NCI-H2196 (cell line): ENCODE measurements at regions not wholly inside any gene's neighbourhood (a gene's known extent, or its start where the extent isn't known, plus 50 kb on each side); places are given as distances from the start of the nearest gene placed in this dataset.
"Not testable (repeated sequence)": the region's sequence is repeated elsewhere in the genome, so short reads cannot be mapped to it uniquely, and the experiment has no call there.

Source experiments
- DNase-seq: peaks from one replicate; lab custom pipeline; 2025; ENCODE audit not compliant: unreplicated experiment; lab: John Stamatoyannopoulos, UW

DNA sequence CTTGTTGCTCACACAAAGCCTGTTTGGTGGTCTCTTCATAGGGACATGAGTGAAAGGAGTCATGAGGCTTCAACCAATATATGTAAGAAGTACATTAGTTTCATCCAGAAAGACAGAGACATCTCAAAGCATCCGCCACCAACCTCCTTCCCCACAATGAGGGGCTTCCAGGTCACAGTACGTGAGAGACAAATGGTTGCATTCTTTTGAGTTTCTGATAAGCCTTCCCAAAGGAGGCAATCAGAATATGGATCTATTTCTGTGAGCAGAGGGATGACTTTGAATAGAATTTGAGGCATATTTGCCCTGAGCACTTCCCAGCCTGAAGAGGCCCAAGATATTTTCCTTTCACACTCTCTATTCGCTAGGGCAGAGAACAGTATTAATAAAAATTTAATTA is 931.1 kb downstream of the FAM181B start:
- DNase-seq: no peak

DNA sequence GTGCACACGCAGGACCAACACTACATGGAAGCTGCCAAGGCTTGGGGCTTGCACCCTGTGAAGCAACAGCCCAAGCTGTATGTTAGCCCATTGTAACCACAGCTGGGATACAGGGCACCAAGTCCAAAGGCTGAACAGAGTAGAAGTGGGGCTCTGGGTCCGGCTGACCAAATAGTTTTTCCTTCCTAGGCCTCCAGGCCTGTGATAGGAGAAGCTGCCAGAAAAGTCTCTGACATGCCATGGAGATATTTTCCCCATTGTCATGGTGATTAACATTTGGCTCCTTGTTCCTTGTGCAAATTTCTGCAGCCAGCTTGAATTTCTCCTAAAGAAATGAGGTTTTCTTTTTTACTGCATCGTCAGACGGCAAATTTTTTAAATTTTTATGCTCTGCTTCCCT is 941.2 kb downstream of the FAM181B start:
- no peak for DNase-seq

- no peak for DNase-seq
Measured at GRCh38 chr11:81787584-81788049, 946.0 kb downstream of the FAM181B start.

GRCh38 chr11:81772166-81772565 is 961.5 kb downstream of the FAM181B start:
- DNase-seq: no peak

GRCh38 chr11:81769906-81770305 is 963.8 kb downstream of the FAM181B start:
- DNase-seq: not testable (repeated sequence)

DNA sequence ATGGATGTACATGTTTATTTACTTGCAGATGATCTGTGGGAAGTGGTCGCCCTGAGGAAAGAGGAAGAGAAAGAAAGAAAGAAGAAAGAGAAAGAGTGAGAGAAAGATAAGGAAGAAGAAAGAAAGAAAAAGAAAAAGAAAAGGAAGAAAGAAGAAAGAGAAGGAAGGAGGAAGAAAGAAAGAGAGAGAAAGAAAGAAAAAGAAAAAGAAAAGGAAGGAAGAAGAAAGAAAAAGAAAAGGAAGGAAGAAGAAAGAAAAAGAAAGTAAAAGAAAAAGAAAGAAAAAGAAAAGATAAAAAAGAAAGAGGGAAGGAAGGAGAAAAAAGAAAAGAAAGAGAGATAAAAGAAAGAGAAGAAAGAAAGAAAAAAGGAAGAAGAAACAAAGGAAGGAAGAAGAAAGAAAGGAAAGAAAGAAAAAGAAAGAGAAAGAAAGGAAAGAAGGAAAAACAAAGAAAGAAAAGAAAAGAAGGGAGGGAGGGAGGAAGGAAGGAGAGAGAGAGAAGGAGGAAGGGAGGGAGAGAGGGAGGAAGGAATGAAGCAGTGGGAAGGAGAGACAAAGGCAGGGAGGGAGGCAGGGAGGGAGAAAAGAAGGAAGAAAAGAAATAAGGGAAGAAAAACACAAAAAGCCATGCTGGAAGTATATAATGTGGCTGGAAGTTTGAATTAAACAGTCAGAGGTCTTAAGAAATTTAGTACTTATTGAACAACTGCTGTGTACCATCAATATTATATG is 976.6 kb downstream of the FAM181B start:
- DNase-seq: no peak

- DNase-seq: no peak
Measured at GRCh38 chr11:81749245-81749644, 984.4 kb downstream of the FAM181B start.

GRCh38 chr11:81744336-81745116 is 989.1 kb downstream of the FAM181B start:
- DNase-seq: no peak

DNA sequence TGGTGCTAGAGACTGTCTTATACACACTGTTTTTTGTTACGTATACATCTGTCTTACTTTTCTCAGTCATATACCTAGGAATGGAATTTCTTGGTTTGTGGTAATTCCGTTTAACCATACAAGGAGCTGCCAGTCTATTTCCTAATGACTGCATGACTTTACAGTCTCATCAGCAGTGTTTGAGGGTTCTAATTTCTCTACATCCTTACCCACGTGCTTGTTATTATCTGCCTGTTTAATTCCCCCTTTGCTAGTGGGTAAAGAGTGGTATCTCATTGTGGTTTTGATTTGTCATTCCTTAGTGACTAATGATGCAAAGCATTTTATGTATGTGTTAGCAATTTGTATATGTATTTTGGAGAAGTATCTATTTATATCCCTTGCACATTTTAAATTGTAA is 1008.0 kb downstream of the FAM181B start:
- no peak for DNase-seq

DNA sequence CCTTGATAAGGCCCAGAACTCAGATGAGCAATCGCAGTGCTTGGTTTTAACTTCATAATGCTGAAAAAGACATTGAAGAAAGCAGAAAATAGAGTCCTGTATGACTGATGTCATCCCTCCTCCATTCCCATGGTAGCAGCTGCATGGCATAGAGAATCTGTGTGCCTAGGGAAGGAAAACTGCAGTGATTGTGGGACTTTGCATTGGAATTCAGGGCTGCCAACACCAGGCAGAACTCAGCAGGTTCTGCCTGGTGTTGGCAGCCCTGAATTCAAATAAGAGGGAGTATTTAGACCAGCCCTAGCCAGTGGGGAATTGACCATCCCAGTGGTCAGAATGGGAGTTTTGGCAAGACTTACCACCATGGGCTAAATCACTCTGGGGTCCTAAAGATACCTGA is 1016.0 kb downstream of the FAM181B start:
- DNase-seq: no peak

DNA sequence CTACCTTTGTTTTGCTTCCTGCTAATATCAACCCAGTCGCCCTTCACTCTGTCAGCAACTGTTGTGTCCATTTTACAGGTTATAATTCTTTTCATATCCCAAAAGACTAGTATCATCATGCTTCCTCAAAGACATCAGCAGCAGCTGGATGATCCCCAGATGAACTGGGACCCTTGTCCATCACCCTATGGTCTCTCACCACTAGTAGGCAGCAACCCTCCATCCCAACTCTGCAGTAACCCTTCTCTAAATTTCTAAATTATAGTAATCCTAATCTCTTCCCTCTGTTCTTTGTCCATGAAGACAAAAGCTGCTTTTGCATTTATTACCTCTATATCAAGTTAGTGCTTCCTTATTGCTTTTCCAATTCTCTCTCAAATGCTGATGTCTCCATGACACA is 1025.8 kb downstream of the FAM181B start:
- DNase-seq: no peak

DNA sequence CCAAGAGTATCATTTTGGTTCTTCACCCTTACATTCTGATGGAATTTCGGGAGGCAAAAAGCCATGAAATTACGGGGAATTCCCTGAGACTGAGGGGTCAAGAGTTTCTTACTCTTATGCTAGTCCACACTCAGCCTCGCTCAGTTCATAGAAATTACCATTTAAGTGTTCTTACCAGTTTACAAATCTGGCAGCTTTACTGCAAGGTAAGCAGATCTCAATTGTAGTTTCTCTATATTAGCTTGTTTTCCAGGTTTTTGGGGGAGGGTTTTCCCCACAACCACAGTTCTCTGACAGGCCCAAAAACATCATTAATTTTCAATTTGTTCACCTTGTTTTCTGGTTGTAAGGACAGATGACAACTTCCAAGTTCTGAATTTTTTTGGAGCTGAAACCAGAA is 1028.4 kb downstream of the FAM181B start:
- DNase-seq: no peak

DNA sequence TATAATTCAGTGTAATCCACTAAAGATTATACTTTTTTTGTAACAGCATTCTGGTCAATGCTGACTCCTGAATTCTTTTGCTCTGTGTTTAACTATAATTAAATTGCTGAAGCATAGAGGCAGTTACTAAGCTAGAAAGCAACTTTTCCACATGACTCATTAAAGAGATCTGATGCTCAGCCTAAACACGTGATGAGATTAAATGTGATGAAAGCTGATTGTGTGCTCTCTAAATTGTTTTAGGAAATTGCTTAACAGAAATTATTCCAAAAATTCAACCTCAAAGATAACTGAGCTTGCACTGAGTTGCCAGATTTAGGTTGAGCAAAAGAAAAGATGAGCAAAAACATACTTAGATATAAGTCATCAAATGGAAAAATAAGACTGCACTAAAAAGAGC is 1033.6 kb downstream of the FAM181B start:
- no peak for DNase-seq

GRCh38 chr11:81687057-81687456 is 1046.6 kb downstream of the FAM181B start:
- DNase-seq: no peak

DNA sequence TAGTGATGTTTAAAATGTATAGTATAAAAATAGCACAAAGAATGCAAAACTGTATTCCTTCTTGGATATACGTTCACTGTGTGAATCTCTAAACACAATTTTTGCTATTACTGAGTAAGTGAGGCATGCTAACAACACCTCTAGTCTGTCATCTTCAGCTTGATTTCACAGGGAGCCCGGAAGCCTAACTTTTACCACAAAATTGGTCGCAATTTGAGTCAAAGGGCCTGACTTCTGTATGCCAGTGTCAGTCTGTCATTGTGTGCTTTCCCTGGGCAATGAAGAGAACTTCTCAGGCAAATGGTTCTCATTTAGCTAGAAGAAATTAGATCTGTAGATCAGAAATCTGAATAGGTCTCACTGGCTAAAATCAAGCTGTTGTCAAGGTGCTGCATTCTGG is 1059.5 kb downstream of the FAM181B start:
- DNase-seq: no peak

- no peak for DNase-seq
Measured at GRCh38 chr11:81673001-81673400, 1060.7 kb downstream of the FAM181B start.

GRCh38 chr11:81669935-81670543 is 1063.6 kb downstream of the FAM181B start:
- DNase-seq: no peak

DNA sequence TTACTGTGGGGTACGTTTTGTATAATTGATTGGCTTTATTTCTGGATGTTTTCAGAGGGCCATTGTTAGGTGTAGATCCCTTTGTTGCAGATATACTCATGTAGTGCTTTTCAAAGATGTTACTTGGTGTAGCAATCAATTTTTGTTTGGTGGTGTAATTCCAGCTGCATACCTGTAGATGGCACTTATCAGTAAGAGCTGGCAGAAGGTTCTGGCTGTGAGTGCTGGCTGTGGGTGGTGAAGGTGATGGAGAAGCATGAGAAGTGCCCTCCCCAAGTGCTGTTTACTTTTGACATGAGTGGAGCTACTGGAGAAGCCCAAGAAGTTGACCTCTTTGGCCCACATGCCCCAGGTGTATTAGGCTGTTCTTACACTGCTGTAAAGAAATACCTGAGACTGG is 1074.9 kb downstream of the FAM181B start:
- peak; percentile 1 for DNase-seq

- DNase-seq: no peak
Measured at GRCh38 chr11:81655351-81655750, 1078.3 kb downstream of the FAM181B start.

DNA sequence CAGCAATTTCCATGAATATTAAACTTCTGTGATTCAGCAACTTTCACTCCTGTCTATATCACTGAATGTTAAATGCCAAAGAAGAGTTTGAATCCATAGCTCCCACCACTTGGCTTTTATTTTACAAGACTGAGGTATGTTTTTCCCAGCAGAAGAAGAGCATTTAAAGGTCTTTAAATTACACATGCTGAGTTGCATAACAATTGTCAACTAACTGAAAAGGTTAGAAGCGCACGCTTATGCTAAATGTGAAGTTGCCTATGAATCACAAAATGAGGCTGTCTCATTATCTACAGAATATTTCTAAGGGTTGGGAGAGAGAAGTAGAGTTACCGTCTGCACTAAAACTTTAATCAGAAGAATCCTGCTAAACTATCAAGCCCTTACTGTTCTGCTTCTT is 1086.3 kb downstream of the FAM181B start:
- DNase-seq: no peak

DNA sequence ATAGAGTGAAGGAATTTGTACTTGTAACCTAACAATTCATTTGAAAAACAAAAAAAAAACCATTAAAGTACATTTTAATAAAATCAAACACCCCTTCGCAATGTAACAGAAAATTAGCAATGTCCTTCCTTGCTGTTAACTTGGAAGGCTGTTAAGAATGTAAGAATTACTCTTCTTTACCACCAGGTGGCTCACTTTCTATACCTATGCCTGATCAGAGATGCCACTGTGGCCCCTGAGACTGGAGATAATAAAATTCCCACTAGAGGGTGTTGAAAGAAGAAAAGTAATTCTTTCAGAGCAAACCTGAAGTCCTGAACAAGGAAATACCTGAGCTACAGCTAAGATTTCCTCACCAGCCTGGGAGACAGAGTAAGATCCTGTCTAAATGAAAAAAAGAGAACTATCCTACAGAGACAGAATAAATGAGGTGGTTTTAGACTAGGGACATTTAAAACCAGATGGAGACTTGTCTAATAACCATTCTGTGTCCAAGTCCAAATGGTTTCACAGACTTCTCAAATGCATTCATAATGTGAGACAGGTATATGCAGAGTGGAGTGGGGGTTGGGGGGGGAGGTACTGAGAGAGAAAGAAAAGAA is 1089.3 kb downstream of the FAM181B start:
- peak; percentile 36 for DNase-seq

DNA sequence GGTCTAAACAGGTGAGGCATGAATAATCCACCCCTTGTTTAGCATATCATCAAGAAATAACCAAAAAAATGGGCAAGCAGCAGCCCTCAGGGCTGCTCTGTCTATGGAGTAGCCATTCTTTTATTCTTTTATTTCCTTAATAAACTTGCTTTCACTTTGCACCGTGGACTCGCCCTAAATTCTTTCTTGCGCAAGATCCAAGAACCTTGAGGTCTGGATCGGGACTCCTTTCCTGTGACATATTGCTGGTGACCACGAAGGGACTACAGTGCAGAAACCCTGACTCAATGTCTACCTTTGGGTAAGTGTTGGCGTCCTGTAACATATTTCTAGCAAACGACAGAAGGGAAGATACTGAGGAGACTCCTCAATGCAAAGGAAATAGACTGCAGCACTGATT is 1099.2 kb downstream of the FAM181B start:
- DNase-seq: no peak
